HCT116 (cell line): ENCODE measurements at regions not wholly inside any gene's neighbourhood (a gene's known extent, or its start where the extent isn't known, plus 50 kb on each side); places are given as distances from the start of the nearest gene placed in this dataset.
A peak's percentile ranks its signal among the peaks of the same experiment; 100 is the strongest.

Experiments
- ATAC-seq: fragments of 200-7000 bp; cut with Tn5 transposase; 2 replicates; pipeline ENCODE4 v1.9.1; 2020; ENCODE audit warnings: mild to moderate bottlenecking, moderate library complexity
- BruUV-seq: library from RNA; stranded (reverse); fragments of 400-500 nt; replicated peaks from 2 replicates; lab custom pipeline; 2021; lab: Mats Ljungman, UMichigan
- CTCF ChIA-PET: fragments of 300-600 bp; sonication (Branson Sonifier 250); formaldehyde crosslinking; loops from one replicate; lab custom pipeline; 2021; ENCODE audit warnings: antibody characterized with exemption; lab: Charles Lee
- POLR2A ChIA-PET: fragments of 300-600, 350-600 bp; sonication (Branson Sonifier 250); formaldehyde crosslinking; loops from one replicate; lab custom pipeline; 2021; ENCODE audit warnings: antibody characterized with exemption; lab: Charles Lee
- RAD21 ChIA-PET, 2 experiments: fragments of 300-600 bp; sonication (Branson Sonifier 250); formaldehyde crosslinking; loops; one replicate each; lab custom pipeline; 2023; ENCODE audit warnings: low total read pairs in 2 of 2; ENCODE audit not compliant: uncharacterized antibody in 2 of 2, unreplicated experiment in 2 of 2, low non-redundant PET in 1 of 2; lab: Charles Lee
- DNase-seq: peaks from one replicate; pipeline ENCODE4 v3.0.0-alpha.2; 2010; ENCODE audit warnings: low read depth, low spot score
- H2AFZ ChIP-seq: fragments of 200-600 bp; shearing (Covaris generic), sonication (generic); 2 replicates; pipeline ENCODE4 v1.6.1; 2017; ENCODE audit warnings: low read depth, mixed run types, mixed read lengths, antibody characterized with exemption, low read length; ENCODE audit not compliant: poor library complexity, severe bottlenecking
- H3K27ac ChIP-seq: 2 replicates; pipeline ENCODE4 v1.5.1; 2012; ENCODE audit warnings: low read depth, low read length
- H3K27me3 ChIP-seq: fragments of 200-600 bp; sonication (generic); 2 replicates; pipeline ENCODE4 v1.6.1; 2016; ENCODE audit warnings: mixed run types, low read length, mixed read lengths; ENCODE audit not compliant: insufficient read depth
- H3K36me3 ChIP-seq, 2 experiments: fragments of 200-500 bp in 1 of 2; fragments of 200-600 bp in 1 of 2; sonication (Bioruptor generic) in 1 of 2; sonication (generic) in 1 of 2; 2 replicates each; pipeline versions ENCODE4 v1.5.1 to v1.6.1; 2014 to 2016; ENCODE audit warnings: low read length in 2 of 2, inconsistent platforms in 1 of 2, mixed read lengths in 1 of 2, mixed run types in 1 of 2; ENCODE audit not compliant: insufficient read depth in 2 of 2, control insufficient read depth in 1 of 2
- H3K4me1 ChIP-seq, 2 experiments: fragments of 200-600 bp in 1 of 2; sonication (generic) in 1 of 2; 2 replicates each; pipeline versions ENCODE4 v1.5.1 to v1.6.1; 2012 to 2017; ENCODE audit warnings: low read length in 2 of 2, inconsistent platforms in 1 of 2, mild to moderate bottlenecking in 1 of 2, mixed read lengths in 1 of 2, mixed run types in 1 of 2, moderate library complexity in 1 of 2; ENCODE audit not compliant: insufficient read depth in 2 of 2, control insufficient read depth in 1 of 2
- H3K4me2 ChIP-seq: fragments of 200-600 bp; sonication (generic); 2 replicates; pipeline ENCODE4 v1.6.1; 2017; ENCODE audit warnings: mixed run types, low read length, mixed read lengths
- H3K4me3 ChIP-seq, 2 experiments: fragments of 200-600 bp in 1 of 2; sonication (generic) in 1 of 2; replicated peaks in 1 of 2; 2 replicates each; pipeline ENCODE4 v1.5.1; 2011 to 2016; ENCODE audit warnings: low read length in 2 of 2, control low read depth in 1 of 2, low read depth in 1 of 2, mild to moderate bottlenecking in 1 of 2, mixed read lengths in 1 of 2, mixed run types in 1 of 2
- H3K79me2 ChIP-seq: fragments of 200-600 bp; sonication (generic); 2 replicates; pipeline ENCODE4 v1.6.1; 2017; ENCODE audit warnings: mild to moderate bottlenecking, mixed run types, low read length, moderate library complexity, mixed read lengths; ENCODE audit not compliant: insufficient read depth
- H3K9ac ChIP-seq: fragments of 200-600 bp; sonication (generic); 2 replicates; pipeline ENCODE4 v1.6.1; 2016; ENCODE audit warnings: low read length, mixed read lengths
- H3K9me2 ChIP-seq: fragments of 200-600 bp; sonication (generic), shearing (Covaris generic); 2 replicates; pipeline ENCODE4 v1.6.1; 2017; ENCODE audit warnings: mixed run types, mild to moderate bottlenecking, moderate library complexity; ENCODE audit not compliant: insufficient read depth
- H3K9me3 ChIP-seq, 2 experiments: fragments of 200-500 bp in 1 of 2; fragments of 200-600 bp in 1 of 2; sonication (Bioruptor generic) in 1 of 2; sonication (generic) in 1 of 2; 2 replicates each; pipeline ENCODE4 v1.6.1; 2014 to 2017; ENCODE audit warnings: low read length in 2 of 2, mixed read lengths in 2 of 2, inconsistent platforms in 1 of 2, low read depth in 1 of 2, mild to moderate bottlenecking in 1 of 2, mixed run types in 1 of 2, moderate library complexity in 1 of 2; ENCODE audit not compliant: control insufficient read depth in 1 of 2, insufficient read depth in 1 of 2
- H4K20me1 ChIP-seq: fragments of 200-600 bp; sonication (generic), shearing (Covaris generic); 2 replicates; pipeline ENCODE4 v1.6.1; 2017; ENCODE audit warnings: mixed run types, mild to moderate bottlenecking, moderate library complexity; ENCODE audit not compliant: insufficient read depth
- ATF3 ChIP-seq: IDR thresholded peaks from 2 replicates; pipeline ENCODE4 v1.6.1; 2012
- CTCF ChIP-seq, 3 experiments: fragments of 200-600 bp in 1 of 3; sonication (generic) in 1 of 3; IDR thresholded peaks in 2 of 3; conservative IDR thresholded peaks in 1 of 3; 2 replicates each; pipeline ENCODE4 v1.5.1; 2012 to 2017; ENCODE audit warnings: low read depth in 2 of 3, low read length in 2 of 3, antibody characterized with exemption in 1 of 3, borderline replicate concordance in 1 of 3, control low read depth in 1 of 3, mild to moderate bottlenecking in 1 of 3, mixed read lengths in 1 of 3, mixed run types in 1 of 3, moderate library complexity in 1 of 3; ENCODE audit not compliant: insufficient read depth in 1 of 3
- EGR1 ChIP-seq: IDR thresholded peaks from 2 replicates; pipeline ENCODE4 v1.6.1; 2012; ENCODE audit warnings: low read depth
- EZH2 ChIP-seq: fragments of 200-600 bp; sonication (generic); IDR thresholded peaks from 2 replicates; pipeline ENCODE4 v1.6.1; 2017; ENCODE audit warnings: antibody characterized with exemption, mixed run types
- RAD21 ChIP-seq: IDR thresholded peaks from 2 replicates; pipeline ENCODE4 v1.6.1; 2012; ENCODE audit warnings: low read depth, mild to moderate bottlenecking
- REST ChIP-seq: IDR thresholded peaks from 2 replicates; pipeline ENCODE4 v1.6.1; 2012; ENCODE audit warnings: low read depth
- SIN3A ChIP-seq: IDR thresholded peaks from 2 replicates; pipeline ENCODE4 v1.6.1; 2012; ENCODE audit warnings: low read depth
- SP1 ChIP-seq: IDR thresholded peaks from 2 replicates; pipeline ENCODE4 v1.6.1; 2012; ENCODE audit warnings: low read depth
- SRF ChIP-seq: IDR thresholded peaks from 2 replicates; pipeline ENCODE4 v1.6.1; 2012; ENCODE audit warnings: low read depth
- TCF7L2 ChIP-seq: IDR thresholded peaks from 2 replicates; pipeline ENCODE4 v1.7.0; 2011; ENCODE audit warnings: borderline replicate concordance, inconsistent platforms; ENCODE audit not compliant: insufficient read depth, insufficient read length; ENCODE audit errors: extremely low read depth
- ZBTB33 ChIP-seq: IDR thresholded peaks from 2 replicates; pipeline ENCODE4 v1.6.1; 2011; ENCODE audit warnings: mild to moderate bottlenecking, low read length, moderate library complexity; ENCODE audit not compliant: insufficient replicate concordance; ENCODE audit errors: extremely low read depth
- ZNF274 ChIP-seq: fragments of 200-500 bp; sonication (Bioruptor generic); IDR thresholded peaks from 2 replicates; pipeline ENCODE4 v1.6.1; 2014; ENCODE audit warnings: mild to moderate bottlenecking, low read depth, low read length, inconsistent platforms
- intact Hi-C: fragments of 100-400 bp; cut with micrococcal nuclease; formaldehyde crosslinking; loops from 2 replicates; pipeline ENCODE4 v1.10.0; 2022

GRCh38 chr2:19120941-19121750 is 237.3 kb downstream of the OSR1 start (continued):
- TF ChIP-seq CTCF (IDR thresholded peaks at IDR 0.05 in 2 of 3, conservative IDR thresholded peaks at IDR 0.05 in 1 of 3; ENCODE audit: borderline replicate concordance in 1 of 3, insufficient read depth in 1 of 3, low read depth in 2 of 3, low read length in 2 of 3) (0 out of 6 replicates have a peak, but pooled peaks of 1 of the 3 experiments have one; percentile 3), SRF (no peak)
- TF ChIP-seq, all 23 proteins: peak for 5

- Histone ChIP-seq H3K27me3 (no peaks in the 10 kb centered on the region), H3K9me3 (no peaks in the 10 kb centered on the region), H3K4me3 (no peak overlapping the region), H3K36me3 (no peaks in the 10 kb centered on the region), H3K9me2 (no peaks in the 10 kb centered on the region), H3K4me2 (no peak overlapping the region), H3K79me2 (no peaks in the 10 kb centered on the region), H3K9ac (no peak overlapping the region), H3K4me1 (peaks cover 9 to 12% of the 10 kb centered on the region in 2 experiments), H3K27ac (no peak overlapping the region), H4K20me1 (no peaks in the 10 kb centered on the region), H2AFZ (no peak overlapping the region)
- ChIA-PET POLR2A (no interaction called here), CTCF (no interaction called here), RAD21 (no interaction called here)
- intact Hi-C loops, result no loop called here
- ATAC-seq (no peak), DNase-seq (no peak)
- no TSS peak for BruUV-seq
- no peak for TF ChIP-seq TCF7L2
- TF ChIP-seq EZH2, result no peak
- no peak for TF ChIP-seq CTCF (IDR thresholded peaks at IDR 0.05 in 2 of 3, conservative IDR thresholded peaks at IDR 0.05 in 1 of 3; ENCODE audit: borderline replicate concordance in 1 of 3, insufficient read depth in 1 of 3, low read depth in 2 of 3, low read length in 2 of 3)
- TF ChIP-seq REST, result no peak
- TF ChIP-seq ZNF274, result no peak
- TF ChIP-seq ATF3, result no peak
- TF ChIP-seq RAD21, result no peak
- no peak for TF ChIP-seq SIN3A
- no peak for TF ChIP-seq SP1
- TF ChIP-seq SRF, result no peak
- TF ChIP-seq EGR1, result no peak
- TF ChIP-seq ZBTB33, result no peak
Observed at GRCh38 chr2:19120181-19120580, 238.2 kb downstream of the OSR1 start.
